IMR-90 (cell line): ENCODE measurements at regions not wholly inside any gene's neighbourhood (a gene's known extent, or its start where the extent isn't known, plus 50 kb on each side); places are given as distances from the start of the nearest gene placed in this dataset.

ENCODE experiments used
- ATAC-seq: fragments of 200-7000 bp; cut with Tn5 transposase; 2 replicates; pipeline ENCODE4 v1.9.1; 2020; ENCODE audit warnings: low read depth, mild to moderate bottlenecking, moderate library complexity
- BruUV-seq: library from RNA; stranded (reverse); fragments of 400-500 nt; replicated peaks from 2 replicates; lab custom pipeline; 2021; lab: Mats Ljungman, UMichigan
- CTCF ChIA-PET: fragments of 300-600 bp; formaldehyde crosslinking; extraction: SDS; loops from one replicate; lab custom pipeline; 2021; ENCODE audit warnings: antibody characterized with exemption; lab: Yijun Ruan, JAX
- POLR2A ChIA-PET: fragments of 300-600 bp; sonication (Branson Sonifier 250); formaldehyde crosslinking; loops from one replicate; lab custom pipeline; 2022; ENCODE audit warnings: antibody characterized with exemption; ENCODE audit not compliant: unreplicated experiment; lab: Charles Lee
- DNase-seq: peaks from one replicate; pipeline ENCODE4 v3.0.0; 2013
- H2AFZ ChIP-seq: replicated peaks from 2 replicates; pipeline ENCODE3; 2013; ENCODE audit warnings: low read length, mild to moderate bottlenecking; ENCODE audit not compliant: poor library complexity
- H2AK5ac ChIP-seq: 2 replicates; pipeline ENCODE4 v1.6.1; 2013; ENCODE audit warnings: low read depth, low read length, inconsistent platforms
- H2AK9ac ChIP-seq: replicated peaks from 2 replicates; pipeline ENCODE3; 2013; ENCODE audit warnings: mild to moderate bottlenecking, low read depth, low read length, moderate library complexity; ENCODE audit not compliant: poor library complexity
- H2BK120ac ChIP-seq: 2 replicates; pipeline ENCODE4 v1.6.1; 2013; ENCODE audit warnings: low read depth, low read length, inconsistent platforms
- H2BK15ac ChIP-seq: 3 replicates; pipeline ENCODE4 v1.6.1; 2013; ENCODE audit warnings: low read depth, low read length, inconsistent platforms
- H2BK20ac ChIP-seq: 2 replicates; pipeline ENCODE4 v1.6.1; 2013; ENCODE audit warnings: low read depth, mild to moderate bottlenecking, inconsistent platforms, low read length, moderate library complexity
- H2BK5ac ChIP-seq: 2 replicates; pipeline ENCODE4 v1.6.1; 2013; ENCODE audit warnings: mild to moderate bottlenecking, low read depth, low read length, inconsistent platforms; ENCODE audit not compliant: poor library complexity, severe bottlenecking
- H3K14ac ChIP-seq: replicated peaks from 2 replicates; pipeline ENCODE4 v1.6.1; 2013; ENCODE audit warnings: low read depth, low read length, inconsistent platforms
- H3K18ac ChIP-seq: 2 replicates; pipeline ENCODE4 v1.6.1; 2013; ENCODE audit warnings: low read depth, low read length, control low read depth
- H3K23ac ChIP-seq: 2 replicates; pipeline ENCODE4 v1.6.1; 2013; ENCODE audit warnings: low read depth, low read length, inconsistent platforms
- H3K27ac ChIP-seq: 2 replicates; pipeline ENCODE4 v1.5.1; 2013; ENCODE audit warnings: mild to moderate bottlenecking, control low read depth, low read length; ENCODE audit not compliant: insufficient read depth
- H3K27me3 ChIP-seq: 2 replicates; pipeline ENCODE4 v1.6.1; 2013; ENCODE audit warnings: low read length; ENCODE audit not compliant: control insufficient read depth, insufficient read depth
- H3K36me3 ChIP-seq: 2 replicates; pipeline ENCODE4 v1.6.1; 2013; ENCODE audit warnings: low read length, mixed read lengths; ENCODE audit not compliant: control insufficient read depth, insufficient read depth
- H3K4ac ChIP-seq: 2 replicates; pipeline ENCODE4 v1.6.1; 2013; ENCODE audit warnings: low read depth, low read length, inconsistent platforms
- H3K4me1 ChIP-seq: 2 replicates; pipeline ENCODE4 v1.6.1; 2013; ENCODE audit warnings: low read length, mixed read lengths; ENCODE audit not compliant: control insufficient read depth, insufficient read depth
- H3K4me2 ChIP-seq: 2 replicates; pipeline ENCODE4 v1.6.1; 2013; ENCODE audit warnings: low read depth, mild to moderate bottlenecking, control low read depth, low read length, moderate library complexity
- H3K4me3 ChIP-seq: 2 replicates; pipeline ENCODE4 v1.5.1; 2013; ENCODE audit warnings: low read depth, mild to moderate bottlenecking, control low read depth, low read length, moderate library complexity; ENCODE audit not compliant: insufficient read depth
- H3K56ac ChIP-seq: 2 replicates; pipeline ENCODE4 v1.6.1; 2013; ENCODE audit warnings: low read length, inconsistent platforms; ENCODE audit not compliant: insufficient read depth; ENCODE audit errors: extremely low read depth
- H3K79me1 ChIP-seq, 2 experiments: 2 replicates each; pipeline ENCODE4 v1.6.1; 2013; ENCODE audit warnings: low read length in 2 of 2, inconsistent platforms in 1 of 2, low read depth in 1 of 2
- H3K9ac ChIP-seq: 2 replicates; pipeline ENCODE4 v1.6.1; 2013; ENCODE audit warnings: low read depth, low read length, control low read depth
- H3K9me1 ChIP-seq: 2 replicates; pipeline ENCODE4 v1.6.1; 2013; ENCODE audit warnings: low read length, inconsistent platforms; ENCODE audit not compliant: insufficient read depth
- H3K9me3 ChIP-seq: 2 replicates; pipeline ENCODE4 v1.6.1; 2013; ENCODE audit warnings: low read length; ENCODE audit not compliant: control insufficient read depth, insufficient read depth
- H4K20me1 ChIP-seq: 2 replicates; pipeline ENCODE4 v1.6.1; 2013; ENCODE audit warnings: low read length, inconsistent platforms; ENCODE audit not compliant: insufficient read depth
- H4K5ac ChIP-seq: 2 replicates; pipeline ENCODE4 v1.6.1; 2013; ENCODE audit warnings: mild to moderate bottlenecking, low read depth, low read length, control low read depth
- H4K8ac ChIP-seq, 2 experiments: 2 replicates each; pipeline ENCODE4 v1.6.1; 2013; ENCODE audit warnings: low read depth in 2 of 2, low read length in 2 of 2, control low read depth in 1 of 2, inconsistent platforms in 1 of 2
- H4K91ac ChIP-seq: 2 replicates; pipeline ENCODE4 v1.6.1; 2013; ENCODE audit warnings: low read depth, low read length, inconsistent platforms; ENCODE audit not compliant: insufficient read depth
- BHLHE40 ChIP-seq: fragments of 150-350 bp; IDR thresholded peaks from 2 replicates; pipeline ENCODE4 v1.6.1; 2016; ENCODE audit warnings: mild to moderate bottlenecking, low read depth, low read length
- MAZ ChIP-seq: IDR thresholded peaks from 2 replicates; pipeline ENCODE4 v1.6.1; 2012; ENCODE audit warnings: low read depth, mild to moderate bottlenecking, low read length, improper control_type of control experiment, moderate library complexity, borderline replicate concordance
- MXI1 ChIP-seq: IDR thresholded peaks from 2 replicates; pipeline ENCODE4 v1.6.1; 2012; ENCODE audit warnings: low read depth, mild to moderate bottlenecking, low read length, moderate library complexity, borderline replicate concordance
- POLR2A ChIP-seq: IDR thresholded peaks from 2 replicates; pipeline ENCODE4 v1.6.1; 2012; ENCODE audit warnings: mild to moderate bottlenecking, low read depth, low read length
- SMC3 ChIP-seq: fragments of 150-350 bp; IDR thresholded peaks from 2 replicates; pipeline ENCODE4 v1.6.1; 2016; ENCODE audit warnings: low read depth, mild to moderate bottlenecking, antibody characterized with exemption, low read length, moderate library complexity
- WGBS, 2 experiments: methylation state at CpG; one replicate each; pipeline versions ENCODE4 v1.1.5 to v1.1.7; 2013; ENCODE audit warnings: missing lambda C conversion rate in 2 of 2; ENCODE audit not compliant: insufficient read length in 1 of 2; ENCODE audit errors: extremely low coverage in 2 of 2; 5-methylcytosine and 5-hydroxymethylcytosine counted together
- dilution Hi-C: fragments of 300-500 bp; cut with HindIII; formaldehyde crosslinking; loops from one replicate; pipeline ENCODE4 v1.14.3; 2018; ENCODE audit warnings: low sequenced_read_pairs; ENCODE audit not compliant: unreplicated experiment
- in situ Hi-C: fragments of 300-500 bp; cut with MboI; formaldehyde crosslinking; loops from 3 replicates; pipeline ENCODE4 v1.14.3; 2019; ENCODE audit warnings: low sequenced_read_pairs, inconsistent platforms, mixed read lengths
- intact Hi-C: fragments of 100-400 bp; cut with micrococcal nuclease; formaldehyde crosslinking; loops from 2 replicates; pipeline ENCODE4 v1.10.0; 2022

- Histone ChIP-seq H3K9me1 (no peaks in the 10 kb centered on the region), H3K79me1 (no peaks in the 10 kb centered on the region), H3K9me3 (peaks cover 2% of the 10 kb centered on the region), H3K14ac (no peak overlapping the region), H3K18ac (no peak overlapping the region), H3K4me3 (no peak overlapping the region), H2AFZ (no peak overlapping the region), H3K23ac (no peak overlapping the region), H4K91ac (no peak overlapping the region), H2BK20ac (no peak overlapping the region), H2AK5ac (no peak overlapping the region), H3K4ac (no peak overlapping the region), H3K27ac (no peak overlapping the region), H2AK9ac (no peak overlapping the region), H2BK5ac (no peak overlapping the region), H3K56ac (no peak overlapping the region), H3K4me1 (no peaks in the 10 kb centered on the region), H3K4me2 (no peak overlapping the region), H4K5ac (no peak overlapping the region), H2BK15ac (no peak overlapping the region), H2BK120ac (no peak overlapping the region), H3K27me3 (no peaks in the 10 kb centered on the region), H3K9ac (no peak overlapping the region), H4K8ac (no peak overlapping the region), H3K36me3 (no peaks in the 10 kb centered on the region), H4K20me1 (no peaks in the 10 kb centered on the region)
- no TSS peak for BruUV-seq
- dilution Hi-C loops (no loop called here), intact Hi-C loops (no loop called here), in situ Hi-C loops (no loop called here)
- no peak for TF ChIP-seq POLR2A
- TF ChIP-seq MXI1: no peak
- TF ChIP-seq SMC3: no peak
- TF ChIP-seq MAZ: no peak
- TF ChIP-seq BHLHE40: no peak
- CTCF ChIA-PET: no interaction called here
- ATAC-seq (no peak), DNase-seq (no peak)
- no CpG with 5 or more reads among the region's 1 CpG for WGBS, 2 experiments
- POLR2A ChIA-PET: no interaction called here
These were observed 259.3 kb downstream of the SOX11 start for GRCh38 chr2:5951471-5951870.
